ENCODE measurements at regions not wholly inside any gene's neighbourhood (a gene's known extent, or its start where the extent isn't known, plus 50 kb on each side); places are given as distances from the start of the nearest gene placed in this dataset.

DNA sequence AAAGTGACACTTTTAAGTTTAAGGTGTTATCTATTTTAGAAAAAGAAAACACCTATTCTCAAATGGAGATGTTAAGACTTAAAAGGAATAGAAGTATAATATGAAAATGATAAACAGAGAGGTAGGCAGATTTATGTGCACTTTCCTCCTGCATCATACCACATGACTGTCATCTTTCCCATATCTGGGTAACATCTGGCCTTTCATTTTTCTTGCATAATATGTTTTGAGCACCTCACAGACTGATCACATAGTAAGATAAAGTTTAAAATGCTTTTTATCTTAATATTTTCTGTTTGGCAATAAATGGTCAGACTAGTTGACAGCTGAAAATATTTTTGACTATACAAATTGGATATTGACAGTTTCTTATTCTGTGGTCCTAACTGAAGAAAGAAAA, 1852.1 kb upstream of the PIK3C3 start:
- TF ChIP-seq, protein P1, sequence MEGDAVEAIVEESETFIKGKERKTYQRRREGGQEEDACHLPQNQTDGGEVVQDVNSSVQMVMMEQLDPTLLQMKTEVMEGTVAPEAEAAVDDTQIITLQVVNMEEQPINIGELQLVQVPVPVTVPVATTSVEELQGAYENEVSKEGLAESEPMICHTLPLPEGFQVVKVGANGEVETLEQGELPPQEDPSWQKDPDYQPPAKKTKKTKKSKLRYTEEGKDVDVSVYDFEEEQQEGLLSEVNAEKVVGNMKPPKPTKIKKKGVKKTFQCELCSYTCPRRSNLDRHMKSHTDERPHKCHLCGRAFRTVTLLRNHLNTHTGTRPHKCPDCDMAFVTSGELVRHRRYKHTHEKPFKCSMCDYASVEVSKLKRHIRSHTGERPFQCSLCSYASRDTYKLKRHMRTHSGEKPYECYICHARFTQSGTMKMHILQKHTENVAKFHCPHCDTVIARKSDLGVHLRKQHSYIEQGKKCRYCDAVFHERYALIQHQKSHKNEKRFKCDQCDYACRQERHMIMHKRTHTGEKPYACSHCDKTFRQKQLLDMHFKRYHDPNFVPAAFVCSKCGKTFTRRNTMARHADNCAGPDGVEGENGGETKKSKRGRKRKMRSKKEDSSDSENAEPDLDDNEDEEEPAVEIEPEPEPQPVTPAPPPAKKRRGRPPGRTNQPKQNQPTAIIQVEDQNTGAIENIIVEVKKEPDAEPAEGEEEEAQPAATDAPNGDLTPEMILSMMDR (conservative IDR thresholded peaks at IDR 0.05; ENCODE audit: low read depth in 2 of 2), result no peak
- TF ChIP-seq JUNB (IDR thresholded peaks at IDR 0.05; ENCODE audit: unreplicated experiment) (no peak), EZH2 (IDR thresholded peaks at IDR 0.05; ENCODE audit: low read depth, unreplicated experiment) (no peak), STAT1 (IDR thresholded peaks at IDR 0.05; ENCODE audit: unreplicated experiment) (no peak)
- TF ChIP-seq, protein P2, sequence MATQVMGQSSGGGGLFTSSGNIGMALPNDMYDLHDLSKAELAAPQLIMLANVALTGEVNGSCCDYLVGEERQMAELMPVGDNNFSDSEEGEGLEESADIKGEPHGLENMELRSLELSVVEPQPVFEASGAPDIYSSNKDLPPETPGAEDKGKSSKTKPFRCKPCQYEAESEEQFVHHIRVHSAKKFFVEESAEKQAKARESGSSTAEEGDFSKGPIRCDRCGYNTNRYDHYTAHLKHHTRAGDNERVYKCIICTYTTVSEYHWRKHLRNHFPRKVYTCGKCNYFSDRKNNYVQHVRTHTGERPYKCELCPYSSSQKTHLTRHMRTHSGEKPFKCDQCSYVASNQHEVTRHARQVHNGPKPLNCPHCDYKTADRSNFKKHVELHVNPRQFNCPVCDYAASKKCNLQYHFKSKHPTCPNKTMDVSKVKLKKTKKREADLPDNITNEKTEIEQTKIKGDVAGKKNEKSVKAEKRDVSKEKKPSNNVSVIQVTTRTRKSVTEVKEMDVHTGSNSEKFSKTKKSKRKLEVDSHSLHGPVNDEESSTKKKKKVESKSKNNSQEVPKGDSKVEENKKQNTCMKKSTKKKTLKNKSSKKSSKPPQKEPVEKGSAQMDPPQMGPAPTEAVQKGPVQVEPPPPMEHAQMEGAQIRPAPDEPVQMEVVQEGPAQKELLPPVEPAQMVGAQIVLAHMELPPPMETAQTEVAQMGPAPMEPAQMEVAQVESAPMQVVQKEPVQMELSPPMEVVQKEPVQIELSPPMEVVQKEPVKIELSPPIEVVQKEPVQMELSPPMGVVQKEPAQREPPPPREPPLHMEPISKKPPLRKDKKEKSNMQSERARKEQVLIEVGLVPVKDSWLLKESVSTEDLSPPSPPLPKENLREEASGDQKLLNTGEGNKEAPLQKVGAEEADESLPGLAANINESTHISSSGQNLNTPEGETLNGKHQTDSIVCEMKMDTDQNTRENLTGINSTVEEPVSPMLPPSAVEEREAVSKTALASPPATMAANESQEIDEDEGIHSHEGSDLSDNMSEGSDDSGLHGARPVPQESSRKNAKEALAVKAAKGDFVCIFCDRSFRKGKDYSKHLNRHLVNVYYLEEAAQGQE (IDR thresholded peaks at IDR 0.05; ENCODE audit: unreplicated experiment), result no peak

All from GM23338 (cell line).